HCT116 (cell line): ENCODE measurements at regions not wholly inside any gene's neighbourhood (a gene's known extent, or its start where the extent isn't known, plus 50 kb on each side); places are given as distances from the start of the nearest gene placed in this dataset.

ENCODE experiments used
- ATAC-seq: fragments of 200-7000 bp; cut with Tn5 transposase; 2 replicates; pipeline ENCODE4 v1.9.1; 2020; ENCODE audit warnings: mild to moderate bottlenecking, moderate library complexity
- BruUV-seq: library from RNA; stranded (reverse); fragments of 400-500 nt; replicated peaks from 2 replicates; lab custom pipeline; 2021; lab: Mats Ljungman, UMichigan
- CTCF ChIA-PET: fragments of 300-600 bp; sonication (Branson Sonifier 250); formaldehyde crosslinking; loops from one replicate; lab custom pipeline; 2021; ENCODE audit warnings: antibody characterized with exemption; lab: Charles Lee
- POLR2A ChIA-PET: fragments of 300-600, 350-600 bp; sonication (Branson Sonifier 250); formaldehyde crosslinking; loops from one replicate; lab custom pipeline; 2021; ENCODE audit warnings: antibody characterized with exemption; lab: Charles Lee
- RAD21 ChIA-PET, 2 experiments: fragments of 300-600 bp; sonication (Branson Sonifier 250); formaldehyde crosslinking; loops; one replicate each; lab custom pipeline; 2023; ENCODE audit warnings: low total read pairs in 2 of 2; ENCODE audit not compliant: uncharacterized antibody in 2 of 2, unreplicated experiment in 2 of 2, low non-redundant PET in 1 of 2; lab: Charles Lee
- DNase-seq: peaks from one replicate; pipeline ENCODE4 v3.0.0-alpha.2; 2010; ENCODE audit warnings: low read depth, low spot score
- H2AFZ ChIP-seq: fragments of 200-600 bp; shearing (Covaris generic), sonication (generic); 2 replicates; pipeline ENCODE4 v1.6.1; 2017; ENCODE audit warnings: low read depth, mixed run types, mixed read lengths, antibody characterized with exemption, low read length; ENCODE audit not compliant: poor library complexity, severe bottlenecking
- H3K27ac ChIP-seq: 2 replicates; pipeline ENCODE4 v1.5.1; 2012; ENCODE audit warnings: low read depth, low read length
- H3K27me3 ChIP-seq: fragments of 200-600 bp; sonication (generic); 2 replicates; pipeline ENCODE4 v1.6.1; 2016; ENCODE audit warnings: mixed run types, low read length, mixed read lengths; ENCODE audit not compliant: insufficient read depth
- H3K36me3 ChIP-seq, 2 experiments: fragments of 200-500 bp in 1 of 2; fragments of 200-600 bp in 1 of 2; sonication (Bioruptor generic) in 1 of 2; sonication (generic) in 1 of 2; 2 replicates each; pipeline versions ENCODE4 v1.5.1 to v1.6.1; 2014 to 2016; ENCODE audit warnings: low read length in 2 of 2, inconsistent platforms in 1 of 2, mixed read lengths in 1 of 2, mixed run types in 1 of 2; ENCODE audit not compliant: insufficient read depth in 2 of 2, control insufficient read depth in 1 of 2
- H3K4me1 ChIP-seq, 2 experiments: fragments of 200-600 bp in 1 of 2; sonication (generic) in 1 of 2; 2 replicates each; pipeline versions ENCODE4 v1.5.1 to v1.6.1; 2012 to 2017; ENCODE audit warnings: low read length in 2 of 2, inconsistent platforms in 1 of 2, mild to moderate bottlenecking in 1 of 2, mixed read lengths in 1 of 2, mixed run types in 1 of 2, moderate library complexity in 1 of 2; ENCODE audit not compliant: insufficient read depth in 2 of 2, control insufficient read depth in 1 of 2
- H3K4me2 ChIP-seq: fragments of 200-600 bp; sonication (generic); 2 replicates; pipeline ENCODE4 v1.6.1; 2017; ENCODE audit warnings: mixed run types, low read length, mixed read lengths
- H3K4me3 ChIP-seq, 2 experiments: fragments of 200-600 bp in 1 of 2; sonication (generic) in 1 of 2; replicated peaks in 1 of 2; 2 replicates each; pipeline ENCODE4 v1.5.1; 2011 to 2016; ENCODE audit warnings: low read length in 2 of 2, control low read depth in 1 of 2, low read depth in 1 of 2, mild to moderate bottlenecking in 1 of 2, mixed read lengths in 1 of 2, mixed run types in 1 of 2
- H3K79me2 ChIP-seq: fragments of 200-600 bp; sonication (generic); 2 replicates; pipeline ENCODE4 v1.6.1; 2017; ENCODE audit warnings: mild to moderate bottlenecking, mixed run types, low read length, moderate library complexity, mixed read lengths; ENCODE audit not compliant: insufficient read depth
- H3K9ac ChIP-seq: fragments of 200-600 bp; sonication (generic); 2 replicates; pipeline ENCODE4 v1.6.1; 2016; ENCODE audit warnings: low read length, mixed read lengths
- H3K9me2 ChIP-seq: fragments of 200-600 bp; sonication (generic), shearing (Covaris generic); 2 replicates; pipeline ENCODE4 v1.6.1; 2017; ENCODE audit warnings: mixed run types, mild to moderate bottlenecking, moderate library complexity; ENCODE audit not compliant: insufficient read depth
- H3K9me3 ChIP-seq, 2 experiments: fragments of 200-500 bp in 1 of 2; fragments of 200-600 bp in 1 of 2; sonication (Bioruptor generic) in 1 of 2; sonication (generic) in 1 of 2; 2 replicates each; pipeline ENCODE4 v1.6.1; 2014 to 2017; ENCODE audit warnings: low read length in 2 of 2, mixed read lengths in 2 of 2, inconsistent platforms in 1 of 2, low read depth in 1 of 2, mild to moderate bottlenecking in 1 of 2, mixed run types in 1 of 2, moderate library complexity in 1 of 2; ENCODE audit not compliant: control insufficient read depth in 1 of 2, insufficient read depth in 1 of 2
- H4K20me1 ChIP-seq: fragments of 200-600 bp; sonication (generic), shearing (Covaris generic); 2 replicates; pipeline ENCODE4 v1.6.1; 2017; ENCODE audit warnings: mixed run types, mild to moderate bottlenecking, moderate library complexity; ENCODE audit not compliant: insufficient read depth
- CEBPB ChIP-seq: IDR thresholded peaks from 2 replicates; pipeline ENCODE4 v1.6.1; 2012; ENCODE audit warnings: low read depth
- CTCF ChIP-seq, 3 experiments: fragments of 200-600 bp in 1 of 3; sonication (generic) in 1 of 3; IDR thresholded peaks in 2 of 3; conservative IDR thresholded peaks in 1 of 3; 2 replicates each; pipeline ENCODE4 v1.5.1; 2012 to 2017; ENCODE audit warnings: low read depth in 2 of 3, low read length in 2 of 3, antibody characterized with exemption in 1 of 3, borderline replicate concordance in 1 of 3, control low read depth in 1 of 3, mild to moderate bottlenecking in 1 of 3, mixed read lengths in 1 of 3, mixed run types in 1 of 3, moderate library complexity in 1 of 3; ENCODE audit not compliant: insufficient read depth in 1 of 3
- EGR1 ChIP-seq: IDR thresholded peaks from 2 replicates; pipeline ENCODE4 v1.6.1; 2012; ENCODE audit warnings: low read depth
- ELF1 ChIP-seq: IDR thresholded peaks from 2 replicates; pipeline ENCODE4 v1.6.1; 2012; ENCODE audit warnings: low read depth, borderline replicate concordance
- JUND ChIP-seq: IDR thresholded peaks from 2 replicates; pipeline ENCODE4 v1.6.1; 2012
- POLR2AphosphoS5 ChIP-seq: IDR thresholded peaks from 2 replicates; pipeline ENCODE4 v1.6.1; 2011; ENCODE audit warnings: mild to moderate bottlenecking, low read depth, low read length, moderate library complexity
- SIN3A ChIP-seq: IDR thresholded peaks from 2 replicates; pipeline ENCODE4 v1.6.1; 2012; ENCODE audit warnings: low read depth
- SRF ChIP-seq: IDR thresholded peaks from 2 replicates; pipeline ENCODE4 v1.6.1; 2012; ENCODE audit warnings: low read depth
- YY1 ChIP-seq: IDR thresholded peaks from 2 replicates; pipeline ENCODE4 v1.6.1; 2011; ENCODE audit warnings: low read length, low read depth, moderate library complexity, mild to moderate bottlenecking; ENCODE audit not compliant: insufficient replicate concordance; ENCODE audit errors: extremely low read depth
- intact Hi-C: fragments of 100-400 bp; cut with micrococcal nuclease; formaldehyde crosslinking; loops from 2 replicates; pipeline ENCODE4 v1.10.0; 2022

- Histone ChIP-seq H2AFZ (no peak overlapping the region), H3K9ac (no peak overlapping the region)
Observed at GRCh38 chr9:79985772-79986171, 414.0 kb downstream of the TLE4 start.

More at GRCh38 chr9:79985772-79986171, 414.0 kb downstream of the TLE4 start:
- H3K4me2 ChIP-seq = no peak overlapping the region
- TF ChIP-seq ELF1 (no peak), SIN3A (no peak), SRF (no peak), CTCF (IDR thresholded peaks at IDR 0.05 in 2 of 3, conservative IDR thresholded peaks at IDR 0.05 in 1 of 3; ENCODE audit: borderline replicate concordance in 1 of 3, insufficient read depth in 1 of 3, low read depth in 2 of 3, low read length in 2 of 3) (no peak), JUND (no peak), CEBPB (no peak), YY1 (no peak), EGR1 (no peak), POLR2AphosphoS5 (no peak)
- CTCF ChIA-PET = no interaction called here
- no peak for DNase-seq
- RAD21 ChIA-PET = no interaction called here
- no peak overlapping the region for H3K4me3 ChIP-seq
- BruUV-seq = no TSS peak
- intact Hi-C loops = no loop called here
- no peak overlapping the region for H3K27ac ChIP-seq
- no peaks in the 10 kb centered on the region for H3K36me3 ChIP-seq
- H3K27me3 ChIP-seq = no peaks in the 10 kb centered on the region
- POLR2A ChIA-PET = no interaction called here
- peaks cover 3 to 29% of the 10 kb centered on the region in 2 experiments; a peak in 3 of 4 replicates for H3K9me3 ChIP-seq
- no peaks in the 10 kb centered on the region for H4K20me1 ChIP-seq
- no peaks in the 10 kb centered on the region for H3K4me1 ChIP-seq
- no peak for ATAC-seq
- H3K9me2 ChIP-seq = no peaks in the 10 kb centered on the region
- H3K79me2 ChIP-seq = no peaks in the 10 kb centered on the region
